Activated CD4-positive, alpha-beta T cell treated with anti-CD3 and anti-CD28 coated beads, Interleukin-10, Interleukin-2, amounts not matched to agents 100 ng/mL and 50 ng/mL, durations not matched to agents 16 hours and 8 hours (primary cell): ENCODE measurements at regions not wholly inside any gene's neighbourhood (a gene's known extent, or its start where the extent isn't known, plus 50 kb on each side); places are given as distances from the start of the nearest gene placed in this dataset.
"Not testable (repeated sequence)": the region's sequence is repeated elsewhere in the genome, so short reads cannot be mapped to it uniquely, and the experiment has no call there.

Experiments
- DNase-seq: peaks from one replicate; pipeline ENCODE4 v3.0.0-alpha.2; 2020

GRCh38 chr10:26355241-26355640 lies 82.9 kb upstream of the APBB1IP start:
- DNase-seq: no peak

GRCh38 chr10:26357203-26357602 lies 80.9 kb upstream of the APBB1IP start:
- DNase-seq: peak; percentile 69

GRCh38 chr10:26358071-26358470 lies 80.1 kb upstream of the APBB1IP start:
- no peak for DNase-seq

GRCh38 chr10:26359670-26360069 lies 78.5 kb upstream of the APBB1IP start:
- no peak for DNase-seq

GRCh38 chr10:26361351-26361750 lies 76.8 kb upstream of the APBB1IP start:
- DNase-seq: no peak

- no peak for DNase-seq
These were observed 76.2 kb upstream of the APBB1IP start for GRCh38 chr10:26361971-26362370.

- no peak for DNase-seq
These were observed 72.3 kb upstream of the APBB1IP start for GRCh38 chr10:26365681-26366358.

GRCh38 chr10:26367035-26367434 lies 71.1 kb upstream of the APBB1IP start:
- DNase-seq: not testable (repeated sequence)

GRCh38 chr10:26367771-26368170 lies 70.4 kb upstream of the APBB1IP start:
- peak; percentile 21 for DNase-seq

GRCh38 chr10:26368463-26368862 lies 69.7 kb upstream of the APBB1IP start:
- no peak for DNase-seq

GRCh38 chr10:26372513-26373354 lies 65.4 kb upstream of the APBB1IP start:
- no peak for DNase-seq

GRCh38 chr10:26374426-26374825 lies 63.7 kb upstream of the APBB1IP start:
- no peak for DNase-seq

GRCh38 chr10:26377224-26377810 lies 60.8 kb upstream of the APBB1IP start:
- not testable (repeated sequence) for DNase-seq

- DNase-seq: no peak
These were observed 59.3 kb upstream of the APBB1IP start for GRCh38 chr10:26378861-26379294.

- DNase-seq: no peak
These were observed 57.3 kb upstream of the APBB1IP start for GRCh38 chr10:26380815-26381214.

- DNase-seq: no peak
These were observed 56.2 kb upstream of the APBB1IP start for GRCh38 chr10:26381986-26382385.

GRCh38 chr10:26384600-26384999 lies 53.5 kb upstream of the APBB1IP start:
- no peak for DNase-seq

GRCh38 chr10:26385443-26385842 lies 52.7 kb upstream of the APBB1IP start:
- DNase-seq: no peak

- DNase-seq: peak; percentile 23
These were observed 51.4 kb upstream of the APBB1IP start for GRCh38 chr10:26386781-26387180.
